ENCODE measurements at regions not wholly inside any gene's neighbourhood (a gene's known extent, or its start where the extent isn't known, plus 50 kb on each side); places are given as distances from the start of the nearest gene placed in this dataset.
"Not testable (repeated sequence)": the region's sequence is repeated elsewhere in the genome, so short reads cannot be mapped to it uniquely, and the experiment has no call there.

- TF ChIP-seq, protein P1, sequence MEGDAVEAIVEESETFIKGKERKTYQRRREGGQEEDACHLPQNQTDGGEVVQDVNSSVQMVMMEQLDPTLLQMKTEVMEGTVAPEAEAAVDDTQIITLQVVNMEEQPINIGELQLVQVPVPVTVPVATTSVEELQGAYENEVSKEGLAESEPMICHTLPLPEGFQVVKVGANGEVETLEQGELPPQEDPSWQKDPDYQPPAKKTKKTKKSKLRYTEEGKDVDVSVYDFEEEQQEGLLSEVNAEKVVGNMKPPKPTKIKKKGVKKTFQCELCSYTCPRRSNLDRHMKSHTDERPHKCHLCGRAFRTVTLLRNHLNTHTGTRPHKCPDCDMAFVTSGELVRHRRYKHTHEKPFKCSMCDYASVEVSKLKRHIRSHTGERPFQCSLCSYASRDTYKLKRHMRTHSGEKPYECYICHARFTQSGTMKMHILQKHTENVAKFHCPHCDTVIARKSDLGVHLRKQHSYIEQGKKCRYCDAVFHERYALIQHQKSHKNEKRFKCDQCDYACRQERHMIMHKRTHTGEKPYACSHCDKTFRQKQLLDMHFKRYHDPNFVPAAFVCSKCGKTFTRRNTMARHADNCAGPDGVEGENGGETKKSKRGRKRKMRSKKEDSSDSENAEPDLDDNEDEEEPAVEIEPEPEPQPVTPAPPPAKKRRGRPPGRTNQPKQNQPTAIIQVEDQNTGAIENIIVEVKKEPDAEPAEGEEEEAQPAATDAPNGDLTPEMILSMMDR (IDR thresholded peaks at IDR 0.05) = not testable (repeated sequence)
- TF ChIP-seq, protein P2, sequence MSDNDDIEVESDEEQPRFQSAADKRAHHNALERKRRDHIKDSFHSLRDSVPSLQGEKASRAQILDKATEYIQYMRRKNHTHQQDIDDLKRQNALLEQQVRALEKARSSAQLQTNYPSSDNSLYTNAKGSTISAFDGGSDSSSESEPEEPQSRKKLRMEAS (IDR thresholded peaks at IDR 0.05; ENCODE audit: low read depth) = not testable (repeated sequence)
- not testable (repeated sequence) for TF ChIP-seq GABPA (IDR thresholded peaks at IDR 0.05; ENCODE audit: low read depth); RCOR1 (IDR thresholded peaks at IDR 0.05; ENCODE audit: low read length); RFX5 (IDR thresholded peaks at IDR 0.05; ENCODE audit: low read length); JUND (IDR thresholded peaks at IDR 0.05); EZH2phosphoT487 (IDR thresholded peaks at IDR 0.05; ENCODE audit: borderline replicate concordance, low read depth)
These were observed 4084.2 kb upstream of the TPTE start for GRCh38 chr21:6436971-6437833.

Data from SK-N-SH (cell line).